HG02884 (cell line): ENCODE measurements at regions not wholly inside any gene's neighbourhood (a gene's known extent, or its start where the extent isn't known, plus 50 kb on each side); places are given as distances from the start of the nearest gene placed in this dataset.
A peak's percentile ranks its signal among the peaks of the same experiment; 100 is the strongest.
"Not testable (repeated sequence)": the region's sequence is repeated elsewhere in the genome, so short reads cannot be mapped to it uniquely, and the experiment has no call there.

Experiments used
- ATAC-seq: cut with Tn5 transposase; IDR thresholded peaks from one replicate; pipeline ENCODE4 v1.9.1; 2021; ENCODE audit warnings: mild to moderate bottlenecking, moderate library complexity; ENCODE audit not compliant: unreplicated experiment

- no peak for ATAC-seq
Measured at GRCh38 chr13:71218960-71219359, 648.0 kb downstream of the DACH1 start.

GRCh38 chr13:71217827-71218226, 649.2 kb downstream of the DACH1 start:
- ATAC-seq, result no peak

GRCh38 chr13:71214821-71215220, 652.2 kb downstream of the DACH1 start:
- no peak for ATAC-seq

GRCh38 chr13:71214357-71214756, 652.6 kb downstream of the DACH1 start:
- ATAC-seq, result no peak

- ATAC-seq, result peak; percentile 68
Measured at GRCh38 chr13:71213252-71213821, 653.7 kb downstream of the DACH1 start.

- no peak for ATAC-seq
Measured at GRCh38 chr13:71210861-71211260, 656.1 kb downstream of the DACH1 start.

- ATAC-seq, result no peak
Measured at GRCh38 chr13:71209217-71209616, 657.8 kb downstream of the DACH1 start.

- not testable (repeated sequence) for ATAC-seq
Measured at GRCh38 chr13:71184583-71184982, 682.4 kb downstream of the DACH1 start.

GRCh38 chr13:71183352-71183751, 683.7 kb downstream of the DACH1 start:
- ATAC-seq, result not testable (repeated sequence)

- ATAC-seq, result no peak
Measured at GRCh38 chr13:71171740-71172139, 695.3 kb downstream of the DACH1 start.

- ATAC-seq, result no peak
Measured at GRCh38 chr13:71169180-71169579, 697.8 kb downstream of the DACH1 start.

- no peak for ATAC-seq
Measured at GRCh38 chr13:71156550-71156949, 710.5 kb downstream of the DACH1 start.

GRCh38 chr13:71149498-71150363, 717.3 kb downstream of the DACH1 start:
- ATAC-seq, result no peak

- ATAC-seq, result no peak
Measured at GRCh38 chr13:71149046-71149445, 718.0 kb downstream of the DACH1 start.

GRCh38 chr13:71148396-71148795, 718.6 kb downstream of the DACH1 start:
- no peak for ATAC-seq

GRCh38 chr13:71144883-71145282, 722.1 kb downstream of the DACH1 start:
- no peak for ATAC-seq

- ATAC-seq, result no peak
Measured at GRCh38 chr13:71137101-71137500, 729.9 kb downstream of the DACH1 start.

- ATAC-seq, result no peak
Measured at GRCh38 chr13:71124230-71124629, 742.8 kb downstream of the DACH1 start.

- ATAC-seq, result no peak
Measured at GRCh38 chr13:71118779-71119364, 748.1 kb downstream of the DACH1 start.

- ATAC-seq, result no peak
Measured at GRCh38 chr13:71117920-71118319, 749.1 kb downstream of the DACH1 start.

GRCh38 chr13:71115301-71115700, 751.7 kb downstream of the DACH1 start:
- ATAC-seq, result no peak

- ATAC-seq, result no peak
Measured at GRCh38 chr13:71096421-71096820, 770.6 kb downstream of the DACH1 start.
